GM18861 (cell line): ENCODE measurements at regions not wholly inside any gene's neighbourhood (a gene's known extent, or its start where the extent isn't known, plus 50 kb on each side); places are given as distances from the start of the nearest gene placed in this dataset.
"Not testable (repeated sequence)": the region's sequence is repeated elsewhere in the genome, so short reads cannot be mapped to it uniquely, and the experiment has no call there.

Source experiments
- ATAC-seq: cut with Tn5 transposase; IDR thresholded peaks from one replicate; pipeline ENCODE4 v1.9.1; 2021; ENCODE audit not compliant: unreplicated experiment

DNA sequence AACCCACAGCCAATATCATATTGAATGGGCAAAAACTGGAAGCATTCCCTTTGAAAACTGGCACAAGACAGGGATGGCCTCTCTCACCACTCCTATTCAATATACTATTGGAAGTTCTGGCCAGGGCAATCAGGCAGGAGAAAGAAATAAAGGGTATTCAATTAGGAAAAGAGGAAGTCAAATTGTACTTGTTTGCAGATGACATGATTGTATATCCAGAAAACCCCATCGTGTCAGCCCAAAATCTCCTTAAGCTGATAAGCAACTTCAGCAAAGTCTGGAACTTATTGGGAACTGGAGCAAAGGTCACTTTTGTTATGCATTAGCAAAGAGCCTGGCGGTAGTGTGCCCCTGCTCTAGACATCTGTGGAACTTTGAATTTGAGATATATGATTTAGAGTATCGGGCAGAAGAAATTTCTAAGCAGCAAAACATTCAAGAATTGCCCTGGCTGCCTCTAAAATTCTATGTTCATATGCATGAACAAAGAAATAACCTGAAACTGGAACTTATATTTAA is 53.4 kb upstream of the PSMA1 start:
- ATAC-seq: not testable (repeated sequence)

DNA sequence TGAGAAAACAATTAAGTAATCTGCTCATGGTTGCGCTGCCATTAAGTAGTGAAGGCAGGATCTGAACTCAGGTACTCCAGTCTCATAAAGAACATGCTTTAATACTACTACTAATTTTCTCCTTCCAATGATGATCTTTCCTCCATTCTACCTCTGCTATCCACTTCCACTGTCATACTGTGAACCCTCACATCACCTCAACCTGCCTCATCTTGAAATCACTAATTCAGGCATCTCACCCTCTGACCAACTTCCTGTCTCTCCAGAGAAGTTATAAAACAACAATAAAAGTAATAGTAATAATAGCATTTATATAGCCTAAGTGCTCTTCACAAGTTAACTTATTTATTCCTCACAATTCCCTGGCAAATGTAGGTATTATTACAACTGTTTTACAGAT is 57.1 kb upstream of the PSMA1 start:
- no peak for ATAC-seq

DNA sequence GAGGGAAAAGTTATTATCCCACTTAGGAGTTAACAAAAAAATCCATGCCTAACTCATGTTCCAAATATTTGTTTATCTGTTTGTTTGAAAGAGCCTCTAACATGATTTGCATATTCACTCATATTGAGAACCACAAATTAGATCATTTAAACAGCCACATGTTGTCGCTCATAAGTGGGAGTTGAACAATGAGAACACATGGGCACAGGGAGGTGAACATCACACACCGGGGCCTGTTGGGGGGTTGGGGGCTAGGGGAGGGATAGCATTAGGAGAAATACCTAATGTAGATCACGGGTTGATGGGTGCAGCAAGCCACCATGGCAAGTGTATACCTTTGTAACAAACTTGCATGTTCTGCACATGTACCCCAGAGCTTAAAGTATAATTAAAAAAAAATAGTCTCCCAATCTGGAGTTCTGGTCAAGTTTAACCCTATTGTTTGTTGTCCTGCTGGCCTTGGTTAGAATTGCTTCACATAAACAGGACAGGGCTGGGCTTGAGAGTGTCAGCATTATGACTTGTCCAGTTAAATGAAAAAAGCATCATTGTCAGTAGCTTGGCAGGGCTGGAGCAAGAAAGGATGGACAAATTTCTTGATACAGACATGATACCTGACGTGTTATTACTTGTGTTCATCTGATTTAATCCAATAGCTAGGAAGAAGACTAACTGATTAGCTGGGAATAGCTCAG is 57.8 kb upstream of the PSMA1 start:
- peak; percentile 3 for ATAC-seq

DNA sequence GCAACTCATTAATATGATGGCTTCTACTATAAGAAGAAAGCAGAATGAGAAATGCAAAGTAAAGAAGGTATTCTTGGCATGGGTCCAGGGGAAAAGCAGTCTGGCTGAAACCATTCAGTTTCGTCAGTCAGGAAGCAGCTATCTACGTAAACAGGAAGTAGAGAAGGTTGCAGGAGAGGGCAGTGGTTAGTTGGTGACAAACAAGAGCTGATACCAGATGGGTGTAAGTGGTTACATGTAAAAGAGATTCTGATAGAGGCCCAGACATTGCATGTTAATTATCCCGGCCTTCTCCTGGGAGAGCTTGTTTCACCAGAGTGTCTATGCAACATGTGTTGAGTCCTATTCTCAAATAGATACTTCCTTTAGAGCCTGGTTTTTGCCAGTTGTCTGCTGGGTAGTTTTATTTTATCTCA is 58.4 kb upstream of the PSMA1 start:
- peak; percentile 99 for ATAC-seq

DNA sequence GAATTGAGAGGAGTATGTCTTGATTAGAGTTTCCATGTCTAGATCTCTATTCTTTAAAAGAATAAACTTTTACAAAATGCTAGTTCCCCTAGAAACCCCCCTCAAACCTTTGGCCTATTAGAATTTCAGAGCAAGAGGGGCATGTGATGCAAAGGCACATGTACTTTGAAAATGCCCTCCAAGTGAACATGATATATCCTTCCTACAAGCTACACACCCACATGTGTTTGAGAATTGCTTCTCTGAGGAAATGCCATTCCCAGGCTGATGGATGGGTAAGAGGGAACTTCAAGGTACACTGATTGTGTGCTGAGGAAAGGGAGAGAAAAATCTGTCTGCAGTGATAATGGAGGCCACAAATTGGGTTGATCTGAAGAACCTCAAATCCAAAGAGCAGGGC is 59.5 kb upstream of the PSMA1 start:
- no peak for ATAC-seq

DNA sequence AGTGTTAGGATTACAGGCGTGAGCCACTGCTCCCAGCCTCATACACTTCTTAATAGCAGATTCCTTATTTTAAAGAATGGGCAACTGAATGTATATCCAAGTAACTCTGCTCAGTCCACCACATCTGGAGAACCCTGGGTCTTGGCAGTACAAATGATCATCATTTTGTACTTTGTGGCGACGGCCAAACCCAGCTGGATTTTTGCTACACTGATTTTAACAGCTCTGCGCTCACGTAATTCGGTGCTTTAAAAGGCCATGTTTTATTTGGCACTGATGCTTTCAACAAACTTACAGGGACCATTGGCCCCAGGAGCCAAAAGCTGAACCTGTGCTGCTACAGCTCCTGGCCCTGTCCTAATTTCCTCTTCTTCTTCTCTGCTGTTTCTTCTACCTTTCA is 60.8 kb upstream of the PDE3B start:
- ATAC-seq: no peak

DNA sequence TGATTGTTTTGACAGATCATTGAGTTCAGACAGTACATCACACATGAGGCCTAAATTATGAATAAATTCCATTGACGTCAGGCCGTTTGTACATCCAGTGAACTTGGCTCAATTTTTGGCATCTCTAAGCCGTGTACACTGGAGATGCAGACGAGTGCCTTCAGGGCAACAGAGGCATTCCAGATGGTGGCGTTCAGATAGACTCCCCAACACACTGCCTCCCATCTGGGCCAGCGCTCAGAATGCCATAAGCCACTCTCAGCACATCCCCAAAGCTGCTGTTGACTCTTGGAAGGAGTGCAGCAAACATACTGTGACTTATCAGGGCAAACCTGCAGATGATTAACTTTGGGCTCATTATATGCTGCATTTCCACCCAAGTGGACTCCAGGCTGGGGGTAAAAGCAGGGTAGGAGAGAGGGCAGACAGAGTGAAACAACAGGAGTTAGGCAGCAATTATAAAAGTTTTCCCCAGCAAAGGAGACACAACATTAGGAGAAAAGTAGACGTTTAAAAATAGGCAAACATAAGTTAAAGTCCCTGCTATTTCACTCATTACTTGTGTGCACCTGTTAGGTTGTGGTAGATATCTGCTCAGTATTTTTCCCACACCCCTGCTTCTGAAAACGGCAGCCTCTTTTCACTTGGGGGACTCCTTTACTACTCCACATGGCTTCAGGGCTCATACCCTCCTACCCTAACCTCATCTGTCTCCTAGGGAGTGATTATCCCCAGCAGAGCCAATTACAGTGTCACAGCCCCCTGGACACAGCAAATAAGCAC is 60.2 kb upstream of the PDE3B start:
- no peak for ATAC-seq

DNA sequence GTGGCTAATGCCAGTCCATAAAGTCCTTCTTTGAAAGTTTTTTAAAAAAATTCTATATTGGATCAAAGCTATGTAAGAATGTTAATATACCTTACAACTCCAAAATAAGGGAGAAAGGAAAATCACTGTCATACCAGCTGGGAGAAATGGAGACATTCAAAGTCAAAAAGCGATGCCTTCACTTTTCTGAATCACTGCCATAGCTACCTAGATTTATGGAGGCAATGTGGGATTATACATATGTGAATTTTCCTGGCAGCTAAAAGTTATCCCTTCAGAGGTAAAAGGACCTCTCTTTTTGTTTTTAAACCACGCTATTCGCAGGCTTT is 59.6 kb upstream of the PDE3B start:
- no peak for ATAC-seq

DNA sequence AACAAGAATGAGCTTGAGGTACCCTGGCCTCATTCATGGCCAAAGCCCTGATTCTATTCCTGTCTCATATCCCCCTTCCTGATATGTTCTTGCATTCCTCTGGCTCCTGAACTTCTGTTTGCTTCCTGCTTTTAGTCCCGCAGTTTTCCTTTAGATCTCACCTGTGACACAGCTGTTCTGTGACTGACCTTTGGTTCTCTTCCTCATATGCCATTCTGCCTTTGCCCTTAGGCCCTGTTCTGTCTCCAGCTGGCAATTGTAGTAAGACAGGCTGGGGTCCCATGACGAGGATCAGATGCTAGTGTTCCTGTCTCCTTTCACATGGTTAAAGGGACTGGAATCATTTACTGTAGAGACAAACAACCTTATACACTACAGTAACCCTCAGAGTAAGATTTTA is 59.0 kb upstream of the PDE3B start:
- ATAC-seq: no peak

DNA sequence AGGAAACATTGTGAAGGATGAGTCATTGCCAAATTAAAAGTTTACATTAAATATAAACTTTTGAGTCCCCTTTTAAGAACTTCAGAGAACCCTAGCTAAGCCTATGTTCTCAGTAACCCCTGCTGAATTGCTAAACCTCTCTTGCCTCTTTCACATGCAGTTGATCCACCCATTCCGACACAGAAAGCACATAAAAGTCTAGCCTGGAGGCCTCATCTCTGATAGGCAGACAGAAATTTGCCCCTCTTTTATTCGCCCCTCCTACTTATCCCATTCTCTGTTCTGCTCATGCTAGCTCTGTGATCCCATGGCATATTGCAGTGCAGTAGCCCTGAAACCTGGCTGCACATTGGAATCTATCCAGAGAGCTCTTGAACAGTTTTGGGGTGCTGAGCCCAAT is 58.2 kb upstream of the PDE3B start:
- no peak for ATAC-seq

DNA sequence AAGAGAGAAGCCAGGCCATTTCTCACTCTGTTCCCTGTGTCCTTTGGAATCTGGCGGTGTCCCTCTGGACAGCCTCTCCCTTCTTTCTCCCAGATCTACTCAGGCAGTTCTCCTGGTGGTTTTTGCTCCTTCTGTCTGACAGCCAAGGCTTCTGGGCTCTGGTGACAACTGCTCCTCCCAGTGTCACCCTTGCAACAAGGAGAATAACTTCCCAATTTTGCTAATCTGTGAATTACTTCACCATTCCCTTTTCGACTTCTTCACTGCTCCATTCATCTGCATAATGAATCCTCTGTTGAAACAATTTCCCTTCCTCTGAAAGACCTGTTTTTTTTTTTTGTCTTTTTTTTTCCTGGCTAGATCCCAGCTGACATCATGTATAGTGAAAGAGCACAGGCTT is 56.3 kb upstream of the PDE3B start:
- no peak for ATAC-seq

DNA sequence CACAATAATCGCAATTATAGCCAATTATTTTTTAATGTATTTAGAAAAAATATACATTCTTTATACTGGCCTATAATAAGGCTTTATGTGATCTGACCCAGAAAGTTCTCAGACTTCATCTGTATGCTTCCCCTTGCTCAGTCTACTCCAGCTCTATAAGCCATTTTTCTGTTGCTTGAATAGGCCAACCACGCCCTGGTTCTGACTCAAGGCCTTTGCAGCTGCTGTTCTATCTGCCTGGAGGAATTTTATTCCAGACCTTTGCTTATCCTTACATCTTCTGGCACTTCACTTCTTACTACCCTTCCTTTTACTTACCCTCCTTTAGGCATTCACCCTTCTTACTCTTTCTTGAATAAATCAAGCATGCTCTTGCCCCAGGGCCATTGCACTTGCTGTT is 54.9 kb upstream of the PDE3B start:
- ATAC-seq: no peak

DNA sequence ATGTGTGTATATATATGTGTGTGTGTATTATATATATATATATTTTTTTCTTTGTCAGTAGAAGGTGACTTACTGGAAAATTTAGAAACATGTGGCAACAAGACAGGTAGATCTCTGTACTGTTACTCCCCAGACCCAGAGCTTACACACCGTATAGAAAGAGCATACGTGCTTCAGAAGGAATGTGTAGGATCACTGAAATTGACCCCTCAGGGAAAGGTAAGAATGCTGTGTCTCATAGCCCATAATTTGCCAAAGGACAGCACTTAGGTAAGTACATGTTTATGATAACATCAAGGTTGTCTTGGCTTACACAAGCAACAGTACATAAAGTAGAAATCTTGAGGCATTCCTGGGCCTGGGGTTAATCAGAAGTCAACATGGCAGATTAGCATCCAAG is 54.2 kb upstream of the PDE3B start:
- no peak for ATAC-seq

DNA sequence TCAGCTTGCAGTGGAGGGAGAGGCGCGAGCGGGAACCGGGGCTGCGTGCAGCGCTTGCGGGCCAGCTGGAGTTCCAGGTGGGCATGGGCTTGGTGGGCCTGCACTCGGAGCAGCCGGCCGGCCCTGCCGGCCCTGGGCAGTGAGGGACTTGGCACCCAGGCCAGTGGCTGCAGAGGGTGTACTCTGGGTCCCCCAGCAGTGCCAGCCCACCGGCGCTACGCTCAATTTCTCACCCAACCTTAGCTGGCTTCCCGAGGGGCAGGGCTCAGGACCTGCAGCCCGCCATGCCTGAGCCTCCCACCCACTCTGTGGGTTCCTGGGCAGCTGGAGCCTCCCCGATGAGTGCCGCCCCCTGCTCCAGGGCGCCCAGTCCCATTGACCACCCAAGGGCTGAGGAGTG is 52.6 kb upstream of the PDE3B start:
- ATAC-seq: not testable (repeated sequence)

DNA sequence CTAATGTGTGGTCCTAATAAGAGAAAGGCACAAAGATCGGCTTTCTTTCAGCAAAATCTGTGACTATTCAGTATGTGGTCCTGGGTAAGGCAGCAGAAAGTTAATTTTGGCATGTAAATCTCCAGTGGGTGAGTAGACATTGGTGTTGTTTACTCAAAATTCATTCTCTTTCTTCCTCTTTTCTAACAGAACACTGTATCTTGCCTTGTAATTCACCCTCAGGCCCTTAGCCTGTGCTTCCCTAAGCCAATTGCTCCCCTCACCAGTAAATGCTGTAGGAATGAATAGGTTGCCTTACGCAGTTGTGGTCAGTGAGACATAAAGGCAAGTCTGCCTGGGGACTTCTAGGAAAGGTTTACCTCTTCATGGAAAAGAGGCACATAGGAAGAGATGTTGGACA is 49.9 kb upstream of the PDE3B start:
- no peak for ATAC-seq
